BJ (cell line): ENCODE measurements at regions not wholly inside any gene's neighbourhood (a gene's known extent, or its start where the extent isn't known, plus 50 kb on each side); places are given as distances from the start of the nearest gene placed in this dataset.

Source experiments
- CTCF ChIA-PET: fragments of 350-600 bp; formaldehyde crosslinking; extraction: SDS; loops from one replicate; lab custom pipeline; 2021; ENCODE audit warnings: antibody characterized with exemption, inconsistent platforms; lab: Yijun Ruan, JAX
- POLR2A ChIA-PET: fragments of 300-600 bp; sonication (Branson Sonifier 250); formaldehyde crosslinking; extraction: SDS; loops from one replicate; lab custom pipeline; 2021; ENCODE audit warnings: antibody characterized with exemption; lab: Charles Lee
- DNase-seq: peaks from one replicate; pipeline ENCODE4 v3.0.0-alpha.2; 2011; ENCODE audit warnings: low read depth
- H3K27me3 ChIP-seq: 2 replicates; pipeline ENCODE4 v1.6.0; 2011; ENCODE audit warnings: low read length; ENCODE audit not compliant: control insufficient read depth, insufficient read depth
- H3K36me3 ChIP-seq: 2 replicates; pipeline ENCODE4 v1.5.1; 2011; ENCODE audit warnings: low read length; ENCODE audit not compliant: control insufficient read depth, insufficient read depth
- H3K4me3 ChIP-seq: 2 replicates; pipeline ENCODE4 v1.5.1; 2011; ENCODE audit warnings: low read depth, mild to moderate bottlenecking, control low read depth, low read length
- CTCF ChIP-seq: IDR thresholded peaks from 2 replicates; pipeline ENCODE4 v1.5.1; 2011; ENCODE audit warnings: low read depth, mild to moderate bottlenecking, control low read depth, inconsistent platforms, low read length, moderate library complexity; ENCODE audit not compliant: insufficient read depth

GRCh38 chr12:124627956-124628355 is 60.5 kb upstream of the NCOR2 start:
- no peaks in the 10 kb centered on the region for H3K36me3 ChIP-seq
- H3K27me3 ChIP-seq: no peaks in the 10 kb centered on the region
- DNase-seq: no peak
- ChIA-PET CTCF (interaction anchor here (0.6 kb wide), 1 partner anchor 591 kb away, joined by 3 read pairs; no protein-coding TSS in a partner anchor), POLR2A (no interaction called here)
- TF ChIP-seq CTCF: no peak
- no peak overlapping the region for H3K4me3 ChIP-seq

- Histone ChIP-seq H3K36me3 (no peaks in the 10 kb centered on the region), H3K4me3 (no peak overlapping the region), H3K27me3 (no peaks in the 10 kb centered on the region)
- TF ChIP-seq CTCF: no peak
- ChIA-PET CTCF (no interaction called here), POLR2A (no interaction called here)
- no peak for DNase-seq
Observed at GRCh38 chr12:124626971-124627411, 59.6 kb upstream of the NCOR2 start.

- no peak for DNase-seq
- Histone ChIP-seq H3K4me3 (no peak overlapping the region), H3K27me3 (no peaks in the 10 kb centered on the region), H3K36me3 (no peaks in the 10 kb centered on the region)
- POLR2A ChIA-PET: no interaction called here
- TF ChIP-seq CTCF: no peak
- CTCF ChIA-PET: no interaction called here
Observed at GRCh38 chr12:124625867-124626675, 58.7 kb upstream of the NCOR2 start.

- no peak for TF ChIP-seq CTCF
- no peaks in the 10 kb centered on the region for H3K27me3 ChIP-seq
- ChIA-PET CTCF (no interaction called here), POLR2A (no interaction called here)
- no peak for DNase-seq
- no peaks in the 10 kb centered on the region for H3K36me3 ChIP-seq
- no peak overlapping the region for H3K4me3 ChIP-seq
Observed at GRCh38 chr12:124624823-124625222, 57.4 kb upstream of the NCOR2 start.

GRCh38 chr12:124623344-124624035 is 56.1 kb upstream of the NCOR2 start:
- no peak for TF ChIP-seq CTCF
- POLR2A ChIA-PET: no interaction called here
- CTCF ChIA-PET: no interaction called here
- Histone ChIP-seq H3K27me3 (no peaks in the 10 kb centered on the region), H3K36me3 (no peaks in the 10 kb centered on the region), H3K4me3 (no peak overlapping the region)
- DNase-seq: no peak
